NCI-H524 treated with DMSO at 0.1 percent for 48 hours (cell line): ENCODE measurements at regions not wholly inside any gene's neighbourhood (a gene's known extent, or its start where the extent isn't known, plus 50 kb on each side); places are given as distances from the start of the nearest gene placed in this dataset.

Experiments
- DNase-seq: peaks from one replicate; lab custom pipeline; 2025; lab: John Stamatoyannopoulos, UW

DNA sequence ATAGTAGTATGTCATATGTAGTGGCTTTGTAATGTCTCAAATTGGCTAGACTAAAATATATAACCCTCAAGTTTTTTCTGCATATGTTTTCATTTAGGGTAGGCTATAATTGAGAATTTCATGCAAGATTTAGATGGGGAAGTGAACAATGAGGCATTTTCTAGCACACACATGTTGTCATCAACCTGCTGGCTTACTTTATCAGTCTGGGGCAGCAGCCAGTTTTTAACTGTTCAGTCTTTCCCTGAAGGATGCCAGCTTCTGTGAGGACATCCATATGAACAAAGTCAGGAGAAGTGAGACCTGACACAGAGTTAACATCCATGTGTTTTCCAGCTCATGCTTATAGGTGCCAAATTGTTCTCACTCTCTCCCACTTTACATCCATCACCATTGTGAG lies 74.7 kb upstream of the OLFM3 start:
- no peak for DNase-seq

DNA sequence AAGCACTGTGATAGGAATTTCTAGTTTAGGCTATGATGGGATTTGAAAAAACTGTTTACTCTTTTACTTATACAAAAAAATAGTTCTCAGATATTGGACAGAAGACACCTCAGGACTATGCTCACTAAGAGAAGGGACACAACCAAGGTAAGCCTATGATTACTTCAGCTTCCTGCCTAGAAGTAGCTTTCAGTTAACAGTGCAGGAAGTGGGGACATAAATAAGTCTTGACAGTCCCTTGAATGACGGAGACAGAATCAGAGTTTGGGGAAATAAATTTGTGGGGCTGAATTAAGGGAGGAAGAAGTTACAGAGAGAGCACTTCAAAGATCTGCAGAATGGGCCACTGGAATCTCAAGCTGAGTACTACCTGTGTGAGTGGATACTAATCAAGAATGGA lies 53.8 kb upstream of the OLFM3 start:
- no peak for DNase-seq

DNA sequence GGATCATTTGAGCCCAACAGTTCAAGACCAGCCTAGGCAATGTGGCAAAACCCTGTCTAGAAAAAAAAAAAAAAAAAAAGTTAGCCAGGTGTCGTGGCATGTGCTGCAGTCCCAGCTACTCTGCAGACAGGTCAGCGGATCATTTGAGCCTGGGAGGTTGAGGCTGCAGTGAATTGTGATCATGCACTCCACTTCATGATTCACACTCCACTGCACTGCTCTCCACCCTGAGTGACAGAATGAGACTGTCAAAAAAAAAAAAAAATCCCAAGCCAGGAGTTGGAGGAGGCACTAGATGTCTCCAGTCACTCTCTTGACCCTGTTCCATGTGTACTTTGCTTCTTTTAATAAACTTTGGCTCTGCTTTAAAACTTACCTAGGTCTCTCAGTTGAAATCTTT lies 51.0 kb upstream of the OLFM3 start:
- no peak for DNase-seq
